WI38 (cell line): ENCODE measurements at regions not wholly inside any gene's neighbourhood (a gene's known extent, or its start where the extent isn't known, plus 50 kb on each side); places are given as distances from the start of the nearest gene placed in this dataset.

Experiments used
- H3K4me3 ChIP-seq: 2 replicates; pipeline ENCODE4 v1.5.1; 2011; ENCODE audit warnings: low read depth, mild to moderate bottlenecking, control low read depth, low read length
- TF ChIP-seq, protein P1 (sequence below): IDR thresholded peaks from 2 replicates; pipeline ENCODE4 v1.5.1; 2012; ENCODE audit warnings: low read depth, mild to moderate bottlenecking, control low read depth, low read length

DNA sequence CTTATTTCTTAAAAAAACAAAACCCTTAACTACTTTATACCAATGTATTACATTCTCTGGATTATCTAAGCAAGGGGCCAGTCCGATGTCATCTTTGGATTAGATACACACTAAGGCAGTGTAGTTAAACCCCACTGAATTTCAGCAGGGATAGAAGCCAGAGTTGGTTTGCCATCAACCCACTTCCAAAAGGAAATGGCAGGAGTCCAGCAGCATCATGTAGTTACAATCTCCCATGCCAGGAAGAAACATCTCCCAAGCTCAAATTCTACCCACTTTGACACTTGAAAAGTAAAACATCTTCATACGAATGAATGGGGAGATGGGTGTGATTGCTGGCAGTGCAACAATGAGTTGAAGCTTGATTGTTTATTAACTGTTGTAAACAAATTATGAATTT, 203.5 kb upstream of the PLXNC1 start:
- H3K4me3 ChIP-seq = no peak overlapping the region
- TF ChIP-seq, protein P1, sequence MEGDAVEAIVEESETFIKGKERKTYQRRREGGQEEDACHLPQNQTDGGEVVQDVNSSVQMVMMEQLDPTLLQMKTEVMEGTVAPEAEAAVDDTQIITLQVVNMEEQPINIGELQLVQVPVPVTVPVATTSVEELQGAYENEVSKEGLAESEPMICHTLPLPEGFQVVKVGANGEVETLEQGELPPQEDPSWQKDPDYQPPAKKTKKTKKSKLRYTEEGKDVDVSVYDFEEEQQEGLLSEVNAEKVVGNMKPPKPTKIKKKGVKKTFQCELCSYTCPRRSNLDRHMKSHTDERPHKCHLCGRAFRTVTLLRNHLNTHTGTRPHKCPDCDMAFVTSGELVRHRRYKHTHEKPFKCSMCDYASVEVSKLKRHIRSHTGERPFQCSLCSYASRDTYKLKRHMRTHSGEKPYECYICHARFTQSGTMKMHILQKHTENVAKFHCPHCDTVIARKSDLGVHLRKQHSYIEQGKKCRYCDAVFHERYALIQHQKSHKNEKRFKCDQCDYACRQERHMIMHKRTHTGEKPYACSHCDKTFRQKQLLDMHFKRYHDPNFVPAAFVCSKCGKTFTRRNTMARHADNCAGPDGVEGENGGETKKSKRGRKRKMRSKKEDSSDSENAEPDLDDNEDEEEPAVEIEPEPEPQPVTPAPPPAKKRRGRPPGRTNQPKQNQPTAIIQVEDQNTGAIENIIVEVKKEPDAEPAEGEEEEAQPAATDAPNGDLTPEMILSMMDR = no peak

DNA sequence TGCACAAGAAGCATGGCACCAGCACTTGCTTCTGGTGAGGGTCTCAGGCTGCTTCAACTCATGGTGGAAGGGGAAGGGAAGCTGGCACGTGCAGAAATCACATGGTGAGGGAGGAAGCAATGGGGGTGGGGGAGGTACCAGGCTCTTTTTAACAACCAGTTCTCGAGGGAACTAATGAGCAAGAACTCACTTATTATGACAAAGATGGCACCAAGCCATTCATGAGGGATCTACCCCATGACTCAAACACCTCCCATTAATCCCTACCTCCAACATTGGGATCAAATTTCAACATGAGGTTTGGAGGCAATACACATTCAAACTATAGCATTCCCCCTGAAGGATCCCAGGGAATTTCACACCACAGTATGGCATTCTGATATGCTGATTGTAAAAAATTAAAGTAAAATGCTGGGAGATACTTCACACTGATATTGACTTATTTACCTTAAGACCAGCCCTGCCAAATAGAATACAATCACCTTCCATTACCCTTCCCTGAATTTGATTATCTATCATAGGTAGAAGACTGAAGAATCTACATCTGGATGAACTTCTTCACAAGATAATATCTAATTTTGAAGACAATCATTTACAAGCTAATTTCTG, 201.7 kb upstream of the PLXNC1 start:
- TF ChIP-seq, protein P1 = no peak
- no peak overlapping the region for H3K4me3 ChIP-seq

DNA sequence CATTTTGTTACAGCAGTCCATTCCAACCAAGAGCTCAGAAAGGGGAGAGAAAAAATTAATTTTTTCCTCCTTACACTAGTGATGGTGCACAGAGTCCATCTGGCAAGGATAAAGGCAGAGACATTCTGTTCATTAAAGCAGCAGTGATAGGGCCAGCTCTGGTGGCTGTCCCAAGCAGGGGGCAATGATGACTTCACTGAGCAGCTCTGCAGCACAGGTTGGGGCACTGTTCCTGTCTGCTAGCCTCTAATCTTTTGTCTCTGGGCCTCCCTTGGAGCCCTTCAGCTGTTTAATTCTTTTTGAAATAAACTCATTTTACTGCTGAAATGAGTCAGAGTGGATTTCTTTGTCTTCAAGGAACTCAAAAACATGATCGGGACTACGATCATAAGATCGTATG, 200.9 kb upstream of the PLXNC1 start:
- TF ChIP-seq, protein P1 = no peak
- no peak overlapping the region for H3K4me3 ChIP-seq

DNA sequence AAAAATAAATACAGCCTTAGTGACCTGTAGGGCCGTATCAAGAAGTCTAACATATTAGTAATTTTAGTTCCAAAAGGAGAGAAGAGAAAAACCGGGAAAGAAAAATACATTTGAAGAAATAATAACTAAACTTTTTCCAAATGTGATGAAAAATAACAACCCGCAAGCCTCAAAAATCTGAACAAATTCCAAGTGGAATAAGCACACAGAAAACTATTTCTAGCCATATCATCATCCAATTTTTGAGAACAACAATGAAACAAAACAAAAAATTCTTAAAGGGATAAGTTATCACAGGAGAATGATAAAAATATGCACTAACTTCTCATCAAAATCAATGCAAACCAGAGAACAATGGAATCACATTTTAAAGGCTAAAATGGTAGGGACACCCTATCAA, 198.1 kb upstream of the PLXNC1 start:
- TF ChIP-seq, protein P1 = no peak

DNA sequence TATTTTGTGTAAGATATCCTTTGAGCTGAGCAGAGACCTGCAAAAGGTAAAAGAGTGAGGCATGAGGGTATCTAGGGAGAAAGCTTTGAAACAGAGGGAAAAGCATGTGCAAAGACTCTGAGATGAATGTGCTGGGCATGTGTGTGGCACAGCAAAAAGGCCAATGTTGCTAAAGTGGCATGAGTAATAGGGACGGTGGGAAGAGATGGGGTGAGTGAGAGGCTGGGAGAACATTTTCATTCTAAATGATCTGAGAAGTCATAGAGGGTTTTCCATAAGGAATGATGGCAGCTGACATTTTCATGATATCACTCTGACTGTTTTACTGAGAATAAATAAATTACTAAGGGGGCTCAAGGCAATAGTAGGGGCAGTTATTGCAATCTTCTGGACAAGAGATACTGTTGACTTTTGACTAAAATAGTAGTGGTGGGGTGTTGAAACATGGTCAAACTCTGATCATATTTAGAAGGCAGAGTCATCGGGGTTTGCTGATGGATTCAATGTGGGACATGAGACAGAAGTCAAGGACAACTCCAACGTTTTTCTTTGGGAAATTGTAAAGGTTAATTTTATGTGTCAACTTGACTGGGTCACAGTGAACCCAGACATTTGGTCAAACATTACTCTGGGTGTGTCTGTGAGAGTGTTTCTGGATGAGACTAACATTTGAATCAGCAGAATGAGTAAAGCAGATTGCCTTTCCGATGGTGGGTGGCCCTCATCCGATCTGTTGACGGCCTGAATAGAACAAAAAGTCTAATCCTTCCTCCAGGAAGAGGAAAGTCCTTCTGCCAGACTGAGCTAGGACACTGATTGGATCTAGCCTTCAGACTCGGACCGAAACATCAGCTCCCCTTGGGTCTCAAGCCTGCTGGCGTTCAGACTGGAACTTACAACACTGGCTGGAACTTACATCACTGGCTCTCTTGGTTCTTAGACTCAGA, 193.9 kb upstream of the PLXNC1 start:
- TF ChIP-seq, protein P1 = no peak
- no peak overlapping the region for H3K4me3 ChIP-seq

More for the DNA sequence above, 198.1 kb upstream of the PLXNC1 start:
- no peak overlapping the region for H3K4me3 ChIP-seq

DNA sequence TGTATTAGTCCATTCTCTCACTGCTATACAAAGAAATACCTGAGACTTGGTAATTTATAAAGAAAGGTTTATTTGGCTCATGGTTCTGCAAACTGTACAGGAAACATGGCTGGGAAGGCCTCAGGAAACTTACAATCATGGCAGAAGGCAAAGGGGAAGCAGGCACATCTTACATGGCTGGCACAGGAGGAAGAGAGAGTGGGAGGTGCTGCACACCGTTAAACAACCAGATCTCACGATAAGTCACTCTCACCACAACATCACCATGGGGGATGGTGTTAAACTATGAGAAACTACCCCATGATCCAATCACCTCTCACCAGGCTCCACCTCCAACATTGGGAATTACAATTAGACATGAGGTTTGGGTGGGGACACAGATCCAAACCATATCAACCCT, 191.8 kb upstream of the PLXNC1 start:
- H3K4me3 ChIP-seq = no peak overlapping the region
- TF ChIP-seq, protein P1 = no peak

DNA sequence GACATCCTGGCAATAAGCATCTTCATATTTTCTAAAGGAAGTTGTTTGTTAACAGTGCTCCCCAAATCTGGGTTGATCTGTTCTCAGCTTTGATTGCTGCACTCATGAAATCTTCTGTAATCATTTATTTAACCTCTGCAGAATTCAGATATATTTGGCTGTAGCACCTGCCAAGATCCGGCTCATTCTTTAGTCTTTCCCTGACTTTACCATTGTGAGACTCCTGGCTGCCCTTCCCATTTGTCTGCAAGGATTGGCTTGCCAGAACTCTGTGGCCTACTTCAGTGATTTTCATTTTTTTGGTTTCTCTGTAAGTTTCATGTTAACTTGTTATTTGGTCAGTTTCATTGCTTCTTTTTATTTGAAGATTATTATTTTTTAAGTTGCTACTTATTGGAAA, 191.2 kb upstream of the PLXNC1 start:
- H3K4me3 ChIP-seq = no peak overlapping the region
- TF ChIP-seq, protein P1 = no peak
